K562 (cell line): ENCODE measurements at regions not wholly inside any gene's neighbourhood (a gene's known extent, or its start where the extent isn't known, plus 50 kb on each side); places are given as distances from the start of the nearest gene placed in this dataset.

ENCODE experiments used
- ATAC-seq: fragments of 200-7000 bp; cut with Tn5 transposase; 3 replicates; pipeline ENCODE4 v1.9.1; 2020; ENCODE audit warnings: moderate library complexity
- BruUV-seq: library from RNA; stranded (reverse); fragments of 400-500 nt; replicated peaks from 2 replicates; lab custom pipeline; 2021; lab: Mats Ljungman, UMichigan
- CTCF ChIA-PET: fragments of 300-600 bp; formaldehyde crosslinking; extraction: SDS; loops from one replicate; lab custom pipeline; 2021; ENCODE audit warnings: low intra/inter-chr PET ratio; lab: Yijun Ruan, JAX
- POLR2A ChIA-PET: fragments of 300-600, 350-650 bp; sonication (Branson Sonifier 250); formaldehyde crosslinking; extraction: SDS; loops from one replicate; lab custom pipeline; 2021; ENCODE audit warnings: antibody characterized with exemption, inconsistent platforms; lab: Yijun Ruan, JAX
- DNase-seq, 4 experiments: peaks; one replicate each; pipeline versions ENCODE4 v3.0.0 to v3.0.0-alpha.2; 2011 to 2018; ENCODE audit warnings: low spot score in 3 of 4, mixed read lengths in 3 of 4; ENCODE audit errors: extremely low read depth in 1 of 4
- FAIRE-seq: peaks from 2 replicates; lab custom pipeline; 2011; peaks lifted over from hg19 to GRCh38; lab: Jason Lieb, UNC
- H2AFZ ChIP-seq: 2 replicates; pipeline ENCODE4 v1.6.0; 2011; ENCODE audit warnings: low read depth, low read length, control low read depth, inconsistent platforms
- H3K27ac ChIP-seq: fragments of 200-600 bp; 3 replicates; pipeline ENCODE4 v1.8.0; 2011; ENCODE audit warnings: low read depth, mild to moderate bottlenecking, control low read depth, inconsistent platforms, low read length, moderate library complexity, mixed read lengths; ENCODE audit errors: extremely low read depth
- H3K27me3 ChIP-seq, 2 experiments: fragments of 300-600 bp in 1 of 2; 2 replicates in 1 of 2; 3 replicates in 1 of 2; pipeline versions ENCODE4 v1.6.0 to v1.8.0; 2011; ENCODE audit warnings: inconsistent platforms in 2 of 2, low read length in 2 of 2, mild to moderate bottlenecking in 1 of 2, mixed read lengths in 1 of 2, moderate library complexity in 1 of 2; ENCODE audit not compliant: control insufficient read depth in 2 of 2, insufficient read depth in 2 of 2
- H3K36me3 ChIP-seq: fragments of 300-600 bp; 3 replicates; pipeline ENCODE4 v1.8.0; 2011; ENCODE audit warnings: mild to moderate bottlenecking, low read length, inconsistent platforms; ENCODE audit not compliant: control insufficient read depth, insufficient read depth
- H3K4me1 ChIP-seq, 2 experiments: fragments of 200-600 bp in 1 of 2; replicated peaks in 1 of 2; 2 replicates in 1 of 2; 3 replicates in 1 of 2; pipeline versions ENCODE4 v1.5.1 to v1.8.0; 2011; ENCODE audit warnings: inconsistent platforms in 2 of 2, low read length in 2 of 2, mild to moderate bottlenecking in 1 of 2, mixed read lengths in 1 of 2, moderate library complexity in 1 of 2; ENCODE audit not compliant: control insufficient read depth in 2 of 2, insufficient read depth in 2 of 2
- H3K4me2 ChIP-seq: 2 replicates; pipeline ENCODE4 v1.6.1; 2011; ENCODE audit warnings: low read length, control low read depth, inconsistent platforms, mixed read lengths; ENCODE audit not compliant: insufficient read depth
- H3K4me3 ChIP-seq: fragments of 200-600 bp; sonication (generic), shearing (Covaris generic); 2 replicates; pipeline ENCODE4 v1.5.1; 2016; ENCODE audit warnings: control low read depth, inconsistent platforms
- H3K79me2 ChIP-seq: fragments of 200-600 bp; 3 replicates; pipeline ENCODE4 v1.8.0; 2011; ENCODE audit warnings: low read length, inconsistent platforms; ENCODE audit not compliant: control insufficient read depth, insufficient read depth
- H3K9ac ChIP-seq, 2 experiments: 2 replicates each; pipeline versions ENCODE4 v1.6.0 to v1.6.1; 2011; ENCODE audit warnings: low read depth in 2 of 2, low read length in 2 of 2, control low read depth in 1 of 2, inconsistent platforms in 1 of 2, mild to moderate bottlenecking in 1 of 2, mixed read lengths in 1 of 2; ENCODE audit not compliant: insufficient read depth in 1 of 2
- H3K9me1 ChIP-seq: one replicate; pipeline ENCODE4 v1.6.0; 2011; ENCODE audit warnings: inconsistent platforms, mild to moderate bottlenecking, low read length, moderate library complexity; ENCODE audit not compliant: control insufficient read depth, insufficient read depth
- H3K9me3 ChIP-seq: replicated peaks from 2 replicates; pipeline ENCODE4 v1.5.1; 2011; ENCODE audit warnings: low read depth, low read length, inconsistent platforms; ENCODE audit not compliant: control insufficient read depth, insufficient read depth
- H4K20me1 ChIP-seq: replicated peaks from 2 replicates; pipeline ENCODE4 v1.6.1; 2011; ENCODE audit warnings: low read length, inconsistent platforms, mixed read lengths; ENCODE audit not compliant: control insufficient read depth, insufficient read depth
- MCM5 ChIP-seq: fragments of 450-650 bp; IDR thresholded peaks from 2 replicates; pipeline ENCODE4 v1.6.1; 2016; ENCODE audit warnings: low read depth
- NBN ChIP-seq: fragments of 450-650 bp; IDR thresholded peaks from 2 replicates; pipeline ENCODE4 v1.6.1; 2016; ENCODE audit warnings: low read depth, mild to moderate bottlenecking
- PCBP2 ChIP-seq: fragments of 200-400 bp; formaldehyde crosslinking; IDR thresholded peaks from 2 replicates; pipeline ENCODE4 v1.6.1; 2018; ENCODE audit warnings: low read length, low read depth, mild to moderate bottlenecking, moderate library complexity; ENCODE audit not compliant: poor library complexity, severe bottlenecking
- SUPT5H ChIP-seq: fragments of 450-650 bp; IDR thresholded peaks from 2 replicates; pipeline ENCODE4 v1.6.1; 2016
- ZNF3 ChIP-seq: fragments of 250-450 bp; sonication (Bioruptor Pico); IDR thresholded peaks from 2 replicates; pipeline ENCODE4 v1.5.0; 2021; ENCODE audit warnings: mild to moderate bottlenecking, moderate library complexity
- ZNF436 ChIP-seq: fragments of 250-450, 450-650 bp; sonication (Bioruptor Pico); formaldehyde crosslinking; IDR thresholded peaks from 2 replicates; pipeline ENCODE4 v1.7.0; 2020; ENCODE audit warnings: mild to moderate bottlenecking
- WGBS: fragments of 100-300 bp; shearing (Covaris generic); methylation state at CpG from one replicate; pipeline ENCODE4 v1.1.6; 2016; ENCODE audit warnings: low coverage, mixed read lengths; ENCODE audit not compliant: insufficient coverage; ENCODE audit errors: missing lambda C conversion rate; 5-methylcytosine and 5-hydroxymethylcytosine counted together
- in situ Hi-C: fragments of 300-500 bp; cut with MboI; formaldehyde crosslinking; loops from 4 replicates; pipeline ENCODE4 v1.15.0; 2018; ENCODE audit warnings: inconsistent platforms, mixed read lengths
- intact Hi-C: fragments of 100-400 bp; cut with micrococcal nuclease; formaldehyde crosslinking; loops from 2 replicates; pipeline ENCODE4 v1.14.2; 2022
- TF ChIP-seq, protein P1 (sequence below): fragments of 200-800 bp; sonication (Bioruptor generic); IDR thresholded peaks from 2 replicates; pipeline ENCODE4 v1.6.1; 2017; ENCODE audit warnings: missing genetic modification characterization, missing compliant biosample characterization

DNA sequence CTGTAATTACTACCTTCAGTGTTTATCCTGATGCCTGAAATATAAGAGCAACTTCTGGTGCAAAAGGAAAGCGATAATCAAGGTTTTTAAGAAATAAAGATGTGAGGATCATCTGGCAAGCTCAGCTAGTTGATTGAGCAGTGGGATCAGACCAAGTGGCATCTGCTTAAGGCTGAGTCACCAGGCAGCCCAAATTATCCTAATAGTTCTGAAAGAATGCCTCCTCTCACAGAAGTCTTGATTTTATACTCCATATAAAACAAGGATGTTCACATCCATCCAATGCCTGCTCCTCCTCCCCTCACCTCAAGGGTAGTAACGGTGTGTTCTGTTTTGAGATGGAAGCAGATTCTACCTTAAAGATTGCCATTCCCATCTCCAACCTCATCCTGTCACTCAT is 134.5 kb upstream of the RASGEF1B start:
- ATAC-seq = no peak
- Histone ChIP-seq H3K27me3 (peaks cover 0 to under 1% of the 10 kb centered on the region in 2 experiments; a peak in 1 of 5 replicates), H3K4me2 (no peak overlapping the region), H3K4me3 (no peak overlapping the region), H3K27ac (no peak overlapping the region)
- in situ Hi-C loops = no loop called here
- 3% methylated on average over 2 of the region's 2 CpGs for WGBS
- no TSS peak for BruUV-seq
- CTCF ChIA-PET = no interaction called here
- intact Hi-C loops = no loop called here
- FAIRE-seq = no peak
- TF ChIP-seq MCM5 (no peak), NBN (no peak), ZNF436 (no peak), PCBP2 (no peak), ZNF3 (no peak), SUPT5H (no peak)
- TF ChIP-seq, protein P1, sequence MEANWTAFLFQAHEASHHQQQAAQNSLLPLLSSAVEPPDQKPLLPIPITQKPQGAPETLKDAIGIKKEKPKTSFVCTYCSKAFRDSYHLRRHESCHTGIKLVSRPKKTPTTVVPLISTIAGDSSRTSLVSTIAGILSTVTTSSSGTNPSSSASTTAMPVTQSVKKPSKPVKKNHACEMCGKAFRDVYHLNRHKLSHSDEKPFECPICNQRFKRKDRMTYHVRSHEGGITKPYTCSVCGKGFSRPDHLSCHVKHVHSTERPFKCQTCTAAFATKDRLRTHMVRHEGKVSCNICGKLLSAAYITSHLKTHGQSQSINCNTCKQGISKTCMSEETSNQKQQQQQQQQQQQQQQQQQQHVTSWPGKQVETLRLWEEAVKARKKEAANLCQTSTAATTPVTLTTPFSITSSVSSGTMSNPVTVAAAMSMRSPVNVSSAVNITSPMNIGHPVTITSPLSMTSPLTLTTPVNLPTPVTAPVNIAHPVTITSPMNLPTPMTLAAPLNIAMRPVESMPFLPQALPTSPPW = no peak
- TF ChIP-seq, all 486 proteins: peak for 0
- no peaks in the 10 kb centered on the region for H3K79me2 ChIP-seq
- H3K9ac ChIP-seq = no peak overlapping the region
- H3K4me1 ChIP-seq = no peaks in the 10 kb centered on the region
- no peak overlapping the region for H2AFZ ChIP-seq
- no peaks in the 10 kb centered on the region for H4K20me1 ChIP-seq
- POLR2A ChIA-PET = no interaction called here
- H3K9me3 ChIP-seq = no peaks in the 10 kb centered on the region
- no peaks in the 10 kb centered on the region for H3K36me3 ChIP-seq
- H3K9me1 ChIP-seq = no peaks in the 10 kb centered on the region
- no peak for DNase-seq
